GM21423 (cell line): ENCODE measurements at regions not wholly inside any gene's neighbourhood (a gene's known extent, or its start where the extent isn't known, plus 50 kb on each side); places are given as distances from the start of the nearest gene placed in this dataset.

Experiments
- ATAC-seq: cut with Tn5 transposase; IDR thresholded peaks from one replicate; pipeline ENCODE4 v1.9.1; 2021; ENCODE audit warnings: mild to moderate bottlenecking, moderate library complexity; ENCODE audit not compliant: unreplicated experiment

DNA sequence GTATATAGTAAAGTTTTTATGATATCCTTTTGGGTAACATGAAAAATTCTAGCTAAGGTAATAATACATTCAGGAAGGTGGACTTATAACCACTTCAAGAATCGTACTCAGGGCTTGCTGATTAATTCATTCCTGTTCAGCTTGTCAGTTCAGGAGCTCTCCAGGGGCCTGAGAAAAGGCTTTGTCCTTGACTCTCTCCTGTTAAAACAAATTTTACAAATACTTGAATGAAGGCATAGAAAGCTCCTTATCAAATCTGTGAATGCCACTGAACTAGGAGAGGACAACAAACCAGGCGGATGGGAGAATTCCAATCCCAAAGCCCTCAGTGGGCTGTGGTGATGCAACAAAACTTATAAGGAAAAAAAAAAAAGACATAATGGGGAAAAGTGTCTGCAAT, 354.5 kb upstream of the ZMIZ1 start:
- ATAC-seq, result no peak

DNA sequence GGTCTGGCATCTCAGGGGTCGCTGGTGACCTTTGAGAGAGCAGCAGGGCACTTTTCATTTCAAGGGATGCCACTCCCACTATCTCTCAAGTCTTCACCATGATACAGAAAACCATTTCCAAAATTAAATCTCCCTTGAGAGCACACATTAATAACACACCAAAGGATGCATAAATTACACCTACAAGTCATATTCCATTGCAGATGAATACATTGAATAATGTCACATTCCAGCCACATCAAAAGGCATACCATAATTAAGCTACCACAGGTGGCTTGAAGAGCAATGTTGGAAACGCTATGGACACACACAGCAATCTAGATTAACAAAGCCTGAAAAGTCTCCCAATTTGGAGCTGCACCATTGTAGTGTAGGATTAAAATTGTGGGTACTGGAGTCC, 353.3 kb upstream of the ZMIZ1 start:
- ATAC-seq, result no peak

DNA sequence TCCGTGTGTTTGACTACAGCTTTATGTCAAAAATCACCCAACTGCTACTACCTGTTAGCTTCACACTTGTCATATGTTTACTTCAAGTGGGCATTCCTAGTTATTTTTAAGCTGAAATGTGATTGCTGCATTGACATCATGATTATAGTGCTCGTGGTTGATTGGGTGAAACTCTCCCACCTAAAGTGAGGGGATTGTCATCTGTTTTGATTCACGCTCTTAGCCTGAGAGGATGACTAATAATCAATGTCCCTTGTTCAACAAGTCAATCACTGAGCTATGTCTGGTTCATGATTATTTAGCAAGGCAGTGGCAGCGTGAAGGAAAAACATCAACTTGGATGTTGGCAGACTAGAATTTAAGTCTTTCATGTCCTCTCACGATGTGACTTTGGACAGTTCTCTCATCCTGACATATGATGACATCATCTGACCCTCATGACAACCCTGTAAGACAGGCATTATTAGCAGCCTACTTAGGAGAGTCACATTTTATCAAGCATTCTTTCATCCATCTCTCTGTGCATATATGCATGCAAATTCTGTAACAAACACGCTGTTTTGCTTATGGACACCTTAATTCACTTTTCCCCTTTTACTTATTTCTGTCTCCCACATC, 352.6 kb upstream of the ZMIZ1 start:
- no peak for ATAC-seq

DNA sequence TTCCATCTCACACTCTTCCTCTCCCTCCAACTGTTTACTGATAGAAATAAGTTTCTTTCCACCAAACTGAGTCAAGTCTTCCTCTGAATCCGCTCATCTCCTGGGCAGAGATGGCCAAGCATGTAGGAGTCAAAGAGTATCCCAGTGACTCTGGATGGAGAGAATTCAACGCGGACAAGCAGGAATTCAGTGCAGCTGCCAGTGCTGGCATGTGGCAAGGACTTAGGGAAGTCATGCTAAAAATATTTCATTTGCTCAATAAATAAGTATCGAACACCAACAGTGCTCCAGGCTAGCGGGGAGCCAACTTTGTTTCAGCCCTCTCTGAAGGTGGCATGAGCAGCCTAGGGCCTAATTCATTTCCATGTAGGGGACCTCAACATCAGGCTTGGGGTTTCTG, 351.6 kb upstream of the ZMIZ1 start:
- ATAC-seq, result no peak

DNA sequence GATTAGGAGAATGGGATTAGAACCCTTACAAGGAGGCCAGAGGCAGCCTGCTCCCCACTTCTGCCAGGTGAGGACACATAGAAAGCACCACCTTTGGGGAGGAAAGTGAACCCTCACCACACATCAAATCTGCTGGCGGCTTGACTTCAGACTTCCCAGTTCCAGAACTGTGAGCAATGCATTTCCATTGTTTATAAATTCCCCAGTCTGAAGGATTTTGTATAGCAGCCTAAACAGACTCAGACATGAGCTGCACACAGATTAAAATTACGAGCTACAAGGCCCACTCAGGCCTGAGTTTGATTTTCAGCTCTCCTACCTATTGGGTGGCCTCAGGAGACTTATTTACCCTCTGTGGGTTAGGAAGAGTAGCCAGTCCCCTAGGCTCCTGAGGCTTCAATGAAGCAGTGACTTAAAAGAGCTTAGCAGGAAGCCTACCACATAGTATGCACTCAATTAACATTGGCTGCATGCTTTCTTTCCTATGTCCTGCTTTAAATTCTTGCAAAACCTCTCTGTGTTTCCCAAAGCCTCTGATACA, 350.7 kb upstream of the ZMIZ1 start:
- ATAC-seq, result no peak

DNA sequence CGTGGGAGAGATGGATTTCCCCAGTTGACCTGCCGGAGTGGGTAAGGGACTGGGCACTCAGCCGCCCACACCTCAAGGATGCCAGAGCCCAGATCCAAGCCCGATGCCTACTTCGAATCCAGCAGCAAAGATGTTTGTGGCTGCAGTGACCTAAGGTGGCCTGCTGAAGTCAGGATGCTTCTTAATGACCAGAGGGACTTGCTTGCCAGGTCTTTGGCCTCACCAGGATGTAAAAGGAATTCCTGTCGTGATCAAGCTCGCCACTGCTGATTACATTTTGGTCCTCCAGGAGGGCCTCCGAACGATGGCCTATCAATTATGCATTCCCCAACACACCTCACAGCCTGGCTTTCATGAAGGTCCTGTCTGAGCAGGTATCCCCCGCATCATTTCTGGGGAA, 349.5 kb upstream of the ZMIZ1 start:
- no peak for ATAC-seq

DNA sequence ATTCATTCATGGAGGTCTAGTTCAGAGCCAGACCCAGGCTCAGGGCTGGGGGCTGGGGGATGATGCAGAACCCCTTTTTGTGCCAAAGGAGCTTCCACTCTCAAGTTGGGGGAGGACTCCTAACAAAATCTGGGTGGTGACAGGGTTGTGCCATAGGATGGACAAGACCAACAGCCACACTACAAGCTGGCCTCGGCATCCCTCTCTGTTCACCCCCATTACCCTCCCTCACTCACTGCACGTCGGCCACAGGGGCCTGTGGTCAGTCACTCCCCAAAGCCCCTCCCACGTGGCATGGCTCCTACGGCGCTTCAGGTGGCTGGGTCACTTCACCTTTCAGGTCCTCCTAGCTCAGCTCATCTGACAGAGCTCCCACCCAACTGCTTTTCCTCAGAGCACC, 348.7 kb upstream of the ZMIZ1 start:
- ATAC-seq, result no peak

DNA sequence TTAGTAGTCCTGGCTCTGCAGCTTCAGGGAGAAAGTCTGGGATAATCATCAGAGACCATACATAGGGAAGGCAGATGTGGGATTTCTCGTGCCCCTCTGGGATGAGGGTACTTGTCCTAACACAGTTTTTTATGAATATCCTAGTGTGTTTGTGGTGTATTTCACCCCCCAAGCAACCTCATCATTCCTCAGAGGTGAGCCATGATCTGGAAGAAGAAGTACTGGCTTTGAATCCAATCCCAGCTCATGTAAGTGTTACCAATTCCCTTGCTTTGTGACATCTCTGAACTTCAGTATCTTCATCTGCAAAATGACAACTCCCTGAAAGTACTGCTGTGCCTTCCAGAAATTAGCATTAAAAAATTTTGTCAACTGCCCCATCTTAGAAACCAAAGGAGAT, 347.5 kb upstream of the ZMIZ1 start:
- ATAC-seq, result no peak

DNA sequence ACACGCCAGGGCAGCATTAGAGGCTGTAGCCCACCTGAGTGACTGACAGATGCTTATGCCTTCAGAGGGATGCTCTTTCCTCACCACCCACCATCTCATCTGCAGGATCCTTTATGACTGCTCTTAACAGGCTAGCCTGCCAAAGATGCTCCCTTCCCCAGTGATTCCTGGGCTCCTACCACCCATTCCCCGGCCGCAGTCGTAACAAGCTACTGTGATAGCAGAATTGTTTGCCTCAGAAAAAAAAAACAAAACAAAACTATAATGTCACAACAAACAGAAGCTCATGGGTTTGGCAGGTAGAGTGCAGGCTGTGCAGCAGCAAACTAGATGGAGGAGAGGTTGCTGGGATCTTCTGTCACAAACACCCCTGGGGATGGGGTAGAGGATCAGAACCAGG, 343.9 kb upstream of the ZMIZ1 start:
- no peak for ATAC-seq

DNA sequence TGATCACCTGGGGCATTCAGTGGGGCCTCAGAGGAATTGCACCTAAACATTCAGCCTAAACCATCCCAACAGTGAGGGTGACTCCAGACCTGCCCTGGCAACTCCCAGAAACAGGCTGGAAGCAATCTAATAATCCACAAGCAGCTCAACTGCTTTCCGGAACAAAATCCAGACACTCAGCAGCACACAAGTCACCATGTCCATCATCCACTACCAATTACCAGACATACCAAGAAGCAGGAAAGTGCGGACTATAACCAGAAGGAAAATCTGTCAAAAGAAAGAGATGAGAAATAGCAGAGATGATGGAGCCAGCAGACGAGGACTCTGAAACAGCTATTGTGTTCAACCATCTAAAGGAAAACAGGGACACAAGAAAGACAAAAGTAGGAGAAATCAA, 342.6 kb upstream of the ZMIZ1 start:
- no peak for ATAC-seq

DNA sequence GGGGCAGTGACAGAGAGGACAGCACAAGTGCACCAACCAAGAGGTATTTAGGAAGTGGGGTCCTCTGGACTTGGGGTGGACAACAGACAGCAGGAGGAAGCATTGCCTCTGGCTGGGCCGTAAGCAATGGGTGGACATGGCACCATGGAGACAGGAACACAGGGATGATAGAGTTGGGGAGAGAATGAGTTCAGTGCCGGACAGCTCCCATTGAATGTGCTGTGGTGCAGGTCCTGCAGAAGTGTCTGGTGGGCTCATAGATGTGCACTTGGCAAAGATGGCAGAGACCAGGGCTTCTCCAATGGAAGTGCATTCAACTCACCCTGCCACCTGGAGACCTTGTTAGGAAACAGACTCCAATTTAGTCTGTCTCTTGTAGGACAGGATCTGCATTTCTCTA, 341.5 kb upstream of the ZMIZ1 start:
- ATAC-seq, result no peak

DNA sequence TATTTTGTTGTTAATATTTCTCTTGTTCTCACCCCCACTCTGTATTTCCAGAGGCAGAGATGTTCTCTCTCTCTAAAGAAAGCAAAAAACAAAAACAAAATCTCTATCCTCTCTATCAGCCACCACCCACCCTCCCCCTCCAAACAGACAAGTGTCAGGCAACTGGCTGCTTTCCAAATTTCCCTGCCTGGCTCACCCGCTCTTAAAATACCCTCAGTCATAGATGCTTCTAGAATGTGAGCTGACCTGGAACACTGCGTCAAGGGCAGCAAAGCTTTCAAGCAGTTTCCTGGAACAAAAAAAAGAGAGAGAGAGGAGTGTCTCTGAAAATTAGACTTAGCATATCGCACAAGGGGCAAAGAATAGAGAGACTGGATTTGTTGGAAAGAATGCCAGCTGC, 341.0 kb upstream of the ZMIZ1 start:
- ATAC-seq, result no peak

DNA sequence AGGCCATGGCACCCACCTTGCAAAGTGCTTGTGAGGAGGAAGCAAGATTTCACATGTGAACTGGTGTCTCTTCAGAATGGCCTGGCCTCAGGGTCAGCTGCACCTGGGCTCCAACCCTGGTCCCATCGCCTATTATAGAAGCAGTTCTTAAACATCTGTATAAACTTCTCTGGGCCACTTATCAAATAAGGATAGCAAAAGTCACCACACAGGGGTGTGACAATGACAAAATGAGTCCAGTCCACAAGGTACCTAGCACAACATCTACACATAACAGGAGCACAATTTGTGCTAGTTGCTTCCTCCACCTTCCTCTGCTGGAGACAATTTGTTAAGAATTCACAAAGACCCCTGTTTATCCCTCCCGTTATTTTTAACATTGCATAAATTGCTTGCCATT, 340.6 kb upstream of the ZMIZ1 start:
- no peak for ATAC-seq

DNA sequence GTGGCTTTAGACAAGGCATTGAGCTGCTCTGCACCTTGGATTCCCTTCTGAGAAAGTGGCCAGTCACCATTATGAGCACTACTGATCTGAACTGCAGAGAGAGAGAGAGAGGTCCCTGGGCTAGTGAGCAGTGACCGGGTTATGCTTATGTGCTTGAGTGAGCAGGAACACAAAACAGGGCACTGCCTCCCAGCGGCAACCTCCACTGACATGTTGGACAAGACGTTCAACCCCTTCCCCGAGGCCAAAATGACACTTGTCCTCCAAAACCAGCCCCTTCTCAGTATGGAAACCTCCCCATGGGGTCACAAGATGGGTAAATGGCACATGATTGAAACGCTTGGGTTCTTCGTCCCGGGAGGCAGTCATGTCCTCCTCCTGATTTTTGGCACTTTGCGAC, 339.4 kb upstream of the ZMIZ1 start:
- no peak for ATAC-seq

DNA sequence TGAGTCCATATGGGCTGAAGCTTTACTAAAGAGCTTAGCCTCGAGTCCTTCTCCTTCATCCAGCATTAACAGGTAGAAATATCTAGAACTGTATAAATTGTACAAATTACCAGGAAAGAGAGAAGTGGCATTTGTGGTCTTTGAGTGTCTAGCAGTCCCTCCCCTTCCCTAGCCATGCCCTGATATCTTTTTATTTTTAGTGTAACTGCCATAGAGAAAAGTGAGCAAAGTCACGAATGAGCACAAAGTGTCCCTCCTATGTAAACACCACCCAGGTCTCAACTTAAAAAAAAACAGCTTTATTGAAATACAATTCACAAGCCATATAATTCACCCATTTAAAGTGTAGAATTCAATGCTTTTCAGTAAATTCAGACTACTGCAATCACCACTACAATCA, 339.0 kb upstream of the ZMIZ1 start:
- ATAC-seq, result no peak

DNA sequence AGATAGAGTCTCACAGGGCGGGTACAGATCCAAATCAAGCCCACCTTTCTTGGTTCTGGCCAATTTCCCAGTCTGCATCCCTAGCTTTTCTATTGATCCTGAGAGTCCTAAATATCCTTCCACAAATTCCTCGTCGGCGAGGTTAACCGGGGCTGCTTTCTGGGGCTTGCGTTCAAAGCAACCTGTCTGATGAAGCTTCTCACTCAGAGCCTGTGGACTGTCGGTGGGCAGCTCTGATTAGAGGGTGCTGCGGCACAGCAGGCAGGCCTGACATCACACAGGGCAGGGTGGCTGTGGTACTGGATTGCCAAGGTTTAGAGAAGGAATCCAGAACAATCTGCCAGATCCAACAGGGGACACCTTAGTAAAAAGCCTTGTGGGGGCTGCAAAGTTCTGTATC, 338.0 kb upstream of the ZMIZ1 start:
- no peak for ATAC-seq

DNA sequence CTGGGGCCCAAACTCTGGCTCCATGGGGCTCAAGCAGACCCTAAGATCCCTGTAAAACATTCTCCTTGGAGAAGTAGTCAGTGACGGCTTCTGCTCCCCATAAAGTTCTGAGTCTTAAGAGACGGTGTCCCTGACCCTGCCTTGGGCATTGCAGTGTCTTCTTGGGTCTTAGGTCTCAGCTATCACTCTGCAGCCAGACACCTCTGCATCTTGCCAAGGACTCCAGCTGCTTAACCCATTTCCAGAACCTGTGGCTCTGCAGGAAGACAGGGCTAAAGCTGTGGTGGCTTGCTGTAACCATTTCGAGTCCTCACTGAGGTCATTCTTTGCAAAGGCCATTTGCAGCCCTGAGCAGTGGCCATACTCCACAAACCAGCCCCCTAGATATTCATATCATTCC, 337.1 kb upstream of the ZMIZ1 start:
- ATAC-seq, result no peak

DNA sequence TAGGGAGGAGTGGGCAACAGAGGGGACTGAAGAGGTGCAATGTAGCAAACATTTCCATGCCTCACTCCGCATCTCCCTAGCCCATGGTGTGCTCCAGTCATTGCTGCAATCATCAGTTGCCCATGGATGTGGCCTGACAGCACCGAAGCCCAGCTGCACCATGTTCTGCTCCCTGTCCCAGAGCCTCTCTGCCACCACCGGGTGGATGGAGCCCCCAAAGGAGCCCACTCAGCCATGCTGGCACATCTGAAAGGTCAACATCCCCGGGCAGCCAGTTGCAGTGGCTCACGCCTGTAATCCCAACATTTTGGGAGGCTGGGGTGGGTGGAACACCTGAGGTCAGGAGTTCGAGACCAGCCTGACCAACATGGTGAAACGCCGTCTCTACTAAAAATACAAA, 336.4 kb upstream of the ZMIZ1 start:
- ATAC-seq, result no peak

DNA sequence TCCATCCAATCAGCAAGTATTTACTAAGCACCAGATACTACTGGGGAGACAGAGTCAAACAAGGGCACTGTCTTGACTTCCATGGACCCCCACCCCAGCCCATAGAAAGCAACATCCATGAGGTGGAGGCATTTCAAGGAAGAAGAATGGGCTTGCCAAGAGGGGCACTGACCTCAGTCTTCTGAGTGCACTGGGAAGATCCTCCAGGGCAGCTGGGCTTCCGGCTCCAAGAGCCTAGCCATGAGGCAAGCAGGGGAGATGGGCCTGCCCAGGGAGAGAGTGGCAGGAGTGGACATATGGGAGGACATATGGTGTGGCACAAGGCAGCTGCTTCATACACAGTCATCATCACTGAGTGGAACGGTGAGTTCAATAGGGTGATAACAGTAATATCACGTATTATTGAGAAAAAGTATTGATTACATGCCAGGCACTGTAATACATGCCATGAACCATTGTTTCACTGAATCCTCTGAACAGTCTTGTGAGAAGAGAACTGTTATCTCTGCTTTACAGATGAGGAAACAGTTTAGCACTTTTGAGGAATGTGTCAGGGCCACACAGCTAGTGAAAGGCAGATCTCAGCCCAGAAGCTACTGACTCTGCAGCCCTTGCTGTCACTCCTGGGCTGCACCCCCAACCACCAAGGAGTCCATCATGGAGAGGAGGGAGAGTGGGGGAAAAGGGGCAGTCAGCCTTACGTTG, 331.7 kb upstream of the ZMIZ1 start:
- no peak for ATAC-seq

DNA sequence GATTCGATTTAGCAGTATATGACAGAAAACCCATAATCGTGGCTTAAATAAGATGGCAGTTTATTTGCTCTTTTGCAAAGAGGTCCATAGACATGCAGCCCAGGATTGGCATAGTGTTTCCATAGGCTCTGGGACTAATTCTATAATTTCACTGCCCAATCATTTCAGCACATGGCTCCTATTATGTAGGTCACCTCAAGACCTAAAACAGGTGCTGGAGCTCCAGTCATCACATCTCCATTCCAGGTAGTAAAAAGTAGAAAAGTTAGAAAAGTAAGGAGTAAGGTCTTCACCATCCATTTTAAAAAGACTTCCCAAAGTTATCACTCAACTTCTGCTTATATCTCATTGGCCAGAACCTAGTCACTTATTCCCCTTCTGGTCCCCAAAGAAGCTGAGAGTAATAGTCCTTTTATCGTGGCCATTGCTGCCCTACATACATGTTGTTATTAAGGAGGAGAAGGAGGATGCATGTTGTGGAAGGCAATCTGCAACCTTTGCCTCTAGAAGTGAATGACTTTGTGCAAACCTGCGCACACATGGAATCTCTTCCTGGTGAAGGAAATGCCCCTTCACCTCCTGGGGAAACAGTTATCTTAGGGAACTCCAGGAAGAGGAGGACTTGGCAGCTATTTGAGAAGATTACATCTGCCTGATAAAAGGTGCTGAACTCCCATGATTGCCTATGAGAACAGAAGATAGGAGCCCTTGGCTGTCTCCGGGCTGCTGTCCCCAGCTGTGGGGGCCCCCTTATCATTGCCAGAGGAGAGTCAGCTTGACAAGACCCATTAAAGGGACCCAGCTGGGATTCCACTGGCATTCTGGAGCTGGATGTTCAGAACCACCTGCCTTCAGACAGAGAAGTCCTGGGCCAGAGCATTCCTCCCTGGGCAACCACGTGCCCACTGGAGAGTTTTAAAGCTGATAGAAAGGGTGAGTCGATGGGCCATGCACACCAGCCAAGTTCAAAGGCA, 330.6 kb upstream of the ZMIZ1 start:
- no peak for ATAC-seq

DNA sequence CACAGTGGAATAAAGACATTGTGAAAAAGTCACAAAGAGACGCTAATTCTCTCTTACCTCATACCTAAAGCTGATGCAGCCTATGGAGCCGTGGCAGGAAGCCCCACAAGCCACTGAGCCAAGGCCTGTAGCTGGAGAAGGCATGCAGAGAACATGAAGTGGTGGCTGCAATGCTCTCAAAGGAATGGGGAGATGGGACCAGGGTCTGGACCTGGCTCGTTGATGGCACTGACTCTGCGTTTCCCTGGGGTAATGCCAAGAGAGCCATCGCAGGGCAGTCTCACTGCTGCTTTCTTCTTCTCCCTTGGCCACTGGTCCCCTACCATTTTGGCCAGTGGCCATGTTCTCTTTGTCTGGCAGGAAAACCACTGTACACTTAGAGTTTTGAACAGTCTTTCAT, 329.9 kb upstream of the ZMIZ1 start:
- no peak for ATAC-seq
